ENCODE measurements at regions not wholly inside any gene's neighbourhood (a gene's known extent, or its start where the extent isn't known, plus 50 kb on each side); places are given as distances from the start of the nearest gene placed in this dataset.

- no peak for TF ChIP-seq CTCF (conservative IDR thresholded peaks at IDR 0.05; ENCODE audit: low read length)
- no peak for TF ChIP-seq EZH2phosphoT487 (IDR thresholded peaks at IDR 0.05; ENCODE audit: borderline replicate concordance)
These were observed 576.9 kb downstream of the GLRX3 start for GRCh38 chr10:130713135-130713534.
